Tibial nerve (tissue), 3 donors: ENCODE measurements at regions not wholly inside any gene's neighbourhood (a gene's known extent, or its start where the extent isn't known, plus 50 kb on each side); places are given as distances from the start of the nearest gene placed in this dataset.

Experiments
- CTCF ChIP-seq, 5 experiments: fragments of 200-600 bp in 3 of 5; fragments of 450-650 bp in 2 of 5; sonication (generic) in 3 of 5; IDR thresholded peaks; one replicate each; pipeline ENCODE4 v1.5.1; 2016 to 2019; ENCODE audit warnings: antibody characterized with exemption in 5 of 5, mild to moderate bottlenecking in 3 of 5, moderate library complexity in 2 of 5
- POLR2A ChIP-seq, 2 donors: fragments of 450-650 bp; IDR thresholded peaks; one replicate each; pipeline ENCODE4 v1.6.1; 2017; ENCODE audit warnings: antibody characterized with exemption in 2 of 2, mild to moderate bottlenecking in 2 of 2, moderate library complexity in 2 of 2

GRCh38 chr20:3340443-3340842, 67.0 kb downstream of the DNAAF9 start:
- TF ChIP-seq POLR2A (IDR thresholded peaks at IDR 0.05) (no peak), CTCF (IDR thresholded peaks at IDR 0.05) (no peak)
